ENCODE measurements at regions not wholly inside any gene's neighbourhood (a gene's known extent, or its start where the extent isn't known, plus 50 kb on each side); places are given as distances from the start of the nearest gene placed in this dataset.

DNA sequence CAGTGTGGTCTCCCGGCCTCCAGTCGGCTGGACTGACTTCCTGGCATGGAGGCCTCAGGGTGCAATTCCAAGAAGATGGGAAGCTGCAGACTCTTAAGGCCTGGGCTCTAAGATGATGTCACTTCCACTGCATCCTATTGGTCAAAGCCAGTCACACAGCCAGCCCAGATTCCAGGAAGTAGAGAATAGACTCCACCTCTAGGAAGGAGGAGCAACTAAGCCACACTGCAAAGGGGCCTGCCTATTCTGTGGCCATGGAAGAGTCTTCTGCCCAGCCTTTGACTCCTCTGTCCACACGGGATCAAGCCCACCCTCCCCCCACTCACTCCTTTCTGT lies 103.9 kb upstream of the RFLNA start:
- H3K4me1 ChIP-seq (ENCODE audit: insufficient read depth, low read length), result 0 out of 2 replicates have a peak, but pooled peaks cover 2% of the 10 kb centered on the region
- no peak overlapping the region for H2BK120ac ChIP-seq (ENCODE audit: low read depth, low read length, poor library complexity, severe bottlenecking)
- no peak overlapping the region for H2BK5ac ChIP-seq (ENCODE audit: insufficient read length, low read length)
- no peaks in the 10 kb centered on the region for H3K79me1 ChIP-seq (ENCODE audit: insufficient read depth, low read depth, low read length, poor library complexity, severe bottlenecking)
- no peak overlapping the region for H3K56ac ChIP-seq (ENCODE audit: insufficient read length, low read depth, low read length)
- H3K4me3 Mint-ChIP-seq, result no peak overlapping the region
- WGBS (ENCODE audit: extremely low coverage, insufficient read length, low lambda C conversion rate), result no CpG with 5 or more reads among the region's 3 CpGs
- H3K14ac ChIP-seq (ENCODE audit: insufficient read depth, low read length), result no peak overlapping the region
- H3K23ac ChIP-seq (ENCODE audit: insufficient read length, low read depth, low read length), result no peak overlapping the region
- no peaks in the 10 kb centered on the region for H3K79me2 ChIP-seq (ENCODE audit: insufficient read depth, low read length)
- H4K91ac ChIP-seq (ENCODE audit: insufficient read length, low read depth, low read length), result no peak overlapping the region
- H3K4me2 ChIP-seq (ENCODE audit: insufficient read depth, insufficient read length, low read length), result no peak overlapping the region
- no peak overlapping the region for H3T11ph ChIP-seq (ENCODE audit: low read length)
- no peak overlapping the region for H3K9ac ChIP-seq (ENCODE audit: extremely low read depth, insufficient read length, low read length)
- H3K4ac ChIP-seq (ENCODE audit: low read depth, low read length), result no peak overlapping the region
- no peak for DNase-seq
- H2AK5ac ChIP-seq (ENCODE audit: insufficient read length, low read length), result no peak overlapping the region
- H3K9me3 Mint-ChIP-seq, result peaks cover 0 to 10% of the 10 kb centered on the region in 2 experiments; a peak in 1 of 5 replicates
- no peak overlapping the region for H2AFZ ChIP-seq (ENCODE audit: low read length)
- H2BK20ac ChIP-seq (ENCODE audit: low read depth, low read length, poor library complexity, severe bottlenecking), result no peak overlapping the region
- H3K4me1 Mint-ChIP-seq, result peaks cover 22 to 25% of the 10 kb centered on the region in 2 experiments
- no peaks in the 10 kb centered on the region for H3K9me3 ChIP-seq (ENCODE audit: control insufficient read depth, low read depth, low read length)
- H3K27ac ChIP-seq (ENCODE audit: insufficient read length, low read depth, low read length), result no peak overlapping the region
- peaks cover 0 to 11% (median 8%) of the 10 kb centered on the region in 3 experiments; a peak in 3 of 7 replicates for H3K36me3 Mint-ChIP-seq (ENCODE audit: insufficient read depth in 1 of 3, low read depth in 3 of 3)
- H4K20me1 ChIP-seq (ENCODE audit: control insufficient read depth, insufficient read depth, insufficient read length), result no peaks in the 10 kb centered on the region
- H2BK15ac ChIP-seq (ENCODE audit: low read depth, low read length), result no peak overlapping the region
- H3K27ac Mint-ChIP-seq, result peak overlapping the region in 1 of 3 experiments; percentile 9; a peak in 1 of 7 replicates
- H4K5ac ChIP-seq (ENCODE audit: insufficient read length, low read depth, low read length), result no peak overlapping the region
- H3K27me3 ChIP-seq (ENCODE audit: insufficient read depth, low read length), result no peaks in the 10 kb centered on the region
- H2BK12ac ChIP-seq (ENCODE audit: insufficient read length, low read depth, low read length), result no peak overlapping the region
- no peak overlapping the region for H4K8ac ChIP-seq (replicated peaks; ENCODE audit: insufficient read length, low read depth, low read length)
- no peaks in the 10 kb centered on the region for H3K23me2 ChIP-seq (ENCODE audit: insufficient read length, low read depth, low read length, poor library complexity, severe bottlenecking)
- H3K27me3 Mint-ChIP-seq (ENCODE audit: low read depth), result peaks cover 1% of the 10 kb centered on the region; the same call in 1 of the 2 replicates
- TF ChIP-seq, protein P1, sequence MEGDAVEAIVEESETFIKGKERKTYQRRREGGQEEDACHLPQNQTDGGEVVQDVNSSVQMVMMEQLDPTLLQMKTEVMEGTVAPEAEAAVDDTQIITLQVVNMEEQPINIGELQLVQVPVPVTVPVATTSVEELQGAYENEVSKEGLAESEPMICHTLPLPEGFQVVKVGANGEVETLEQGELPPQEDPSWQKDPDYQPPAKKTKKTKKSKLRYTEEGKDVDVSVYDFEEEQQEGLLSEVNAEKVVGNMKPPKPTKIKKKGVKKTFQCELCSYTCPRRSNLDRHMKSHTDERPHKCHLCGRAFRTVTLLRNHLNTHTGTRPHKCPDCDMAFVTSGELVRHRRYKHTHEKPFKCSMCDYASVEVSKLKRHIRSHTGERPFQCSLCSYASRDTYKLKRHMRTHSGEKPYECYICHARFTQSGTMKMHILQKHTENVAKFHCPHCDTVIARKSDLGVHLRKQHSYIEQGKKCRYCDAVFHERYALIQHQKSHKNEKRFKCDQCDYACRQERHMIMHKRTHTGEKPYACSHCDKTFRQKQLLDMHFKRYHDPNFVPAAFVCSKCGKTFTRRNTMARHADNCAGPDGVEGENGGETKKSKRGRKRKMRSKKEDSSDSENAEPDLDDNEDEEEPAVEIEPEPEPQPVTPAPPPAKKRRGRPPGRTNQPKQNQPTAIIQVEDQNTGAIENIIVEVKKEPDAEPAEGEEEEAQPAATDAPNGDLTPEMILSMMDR (conservative IDR thresholded peaks at IDR 0.05), result no peak
- no peak overlapping the region for H3K18ac ChIP-seq (ENCODE audit: insufficient read length, low read depth, low read length)

Measured in H9 (cell line).